Fibroblast of pulmonary artery (primary cell): ENCODE measurements at regions not wholly inside any gene's neighbourhood (a gene's known extent, or its start where the extent isn't known, plus 50 kb on each side); places are given as distances from the start of the nearest gene placed in this dataset.

ENCODE experiments used
- DNase-seq: peaks from one replicate; pipeline ENCODE4 v3.0.0-alpha.2; 2010; ENCODE audit warnings: low read depth
- H3K4me3 ChIP-seq: replicated peaks from 2 replicates; pipeline ENCODE4 v1.5.1; 2011; ENCODE audit warnings: low read depth, mild to moderate bottlenecking, control low read depth, low read length, moderate library complexity
- CTCF ChIP-seq: IDR thresholded peaks from 2 replicates; pipeline ENCODE4 v1.5.1; 2011; ENCODE audit warnings: mild to moderate bottlenecking, control low read depth, low read length, inconsistent platforms; ENCODE audit errors: missing control alignments

GRCh38 chr11:115653926-115654325, 149.7 kb upstream of the CADM1 start:
- TF ChIP-seq CTCF = no peak
- H3K4me3 ChIP-seq = no peak overlapping the region
- DNase-seq = no peak

DNA sequence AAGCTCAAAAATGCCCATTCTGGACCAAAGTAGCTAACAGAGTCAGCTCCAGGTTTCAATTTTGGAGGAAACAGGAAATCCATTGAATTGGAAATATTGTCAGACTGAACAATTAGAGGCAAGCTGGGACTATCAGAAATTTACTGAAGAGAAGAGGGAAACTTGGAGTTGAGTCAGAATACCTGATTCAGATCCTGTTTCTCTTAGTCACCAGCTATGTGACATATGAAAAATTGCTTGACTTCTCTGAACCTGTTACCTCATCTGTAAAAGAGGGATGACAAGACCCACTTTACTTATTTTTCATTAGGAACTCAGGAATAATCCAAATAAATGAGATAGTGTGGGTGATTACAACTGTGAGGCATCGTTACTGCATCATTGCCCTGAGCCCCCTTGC, 148.9 kb upstream of the CADM1 start:
- no peak overlapping the region for H3K4me3 ChIP-seq
- TF ChIP-seq CTCF = no peak
- DNase-seq = no peak

- H3K4me3 ChIP-seq = no peak overlapping the region
- TF ChIP-seq CTCF = no peak
- no peak for DNase-seq
These were observed 148.3 kb upstream of the CADM1 start for GRCh38 chr11:115652496-115652895.

GRCh38 chr11:115652094-115652493, 147.9 kb upstream of the CADM1 start:
- H3K4me3 ChIP-seq = no peak overlapping the region
- TF ChIP-seq CTCF = no peak
- DNase-seq = no peak

GRCh38 chr11:115649461-115649860, 145.2 kb upstream of the CADM1 start:
- TF ChIP-seq CTCF = no peak
- H3K4me3 ChIP-seq = no peak overlapping the region

GRCh38 chr11:115645631-115646317, 141.6 kb upstream of the CADM1 start:
- TF ChIP-seq CTCF = no peak
- DNase-seq = no peak
- H3K4me3 ChIP-seq = no peak overlapping the region

More at GRCh38 chr11:115649461-115649860, 145.2 kb upstream of the CADM1 start:
- DNase-seq = no peak

- no peak overlapping the region for H3K4me3 ChIP-seq
- DNase-seq = no peak
- TF ChIP-seq CTCF = no peak
These were observed 140.6 kb upstream of the CADM1 start for GRCh38 chr11:115644856-115645255.
